Osteocyte (in vitro differentiated cells): ENCODE measurements at regions not wholly inside any gene's neighbourhood (a gene's known extent, or its start where the extent isn't known, plus 50 kb on each side); places are given as distances from the start of the nearest gene placed in this dataset.

Experiments
- DNase-seq: peaks from one replicate; pipeline ENCODE4 v3.0.0; 2021; ENCODE audit warnings: mixed read lengths; ENCODE audit not compliant: unreplicated experiment; ENCODE audit errors: extremely low spot score
- H3K27ac Mint-ChIP-seq: one replicate; pipeline ENCODE4 v1.8.0; 2021; ENCODE audit warnings: mild to moderate bottlenecking, mixed read lengths; ENCODE audit not compliant: unreplicated experiment
- H3K27me3 Mint-ChIP-seq: one replicate; pipeline ENCODE4 v1.8.0; 2021; ENCODE audit warnings: mixed read lengths; ENCODE audit not compliant: unreplicated experiment
- H3K36me3 Mint-ChIP-seq: one replicate; pipeline ENCODE4 v1.8.0; 2021; ENCODE audit warnings: mixed read lengths; ENCODE audit not compliant: unreplicated experiment
- H3K4me1 Mint-ChIP-seq: one replicate; pipeline ENCODE4 v1.8.0; 2021; ENCODE audit warnings: mixed read lengths; ENCODE audit not compliant: unreplicated experiment
- H3K4me3 Mint-ChIP-seq: one replicate; pipeline ENCODE4 v1.8.0; 2021; ENCODE audit warnings: mild to moderate bottlenecking, moderate library complexity, mixed read lengths; ENCODE audit not compliant: unreplicated experiment
- H3K9me3 Mint-ChIP-seq: one replicate; pipeline ENCODE4 v1.8.0; 2021; ENCODE audit warnings: mixed read lengths; ENCODE audit not compliant: unreplicated experiment
- TF ChIP-seq, protein P1 (sequence below): fragments of 200-600 bp; sonication (generic); IDR thresholded peaks from 2 replicates; pipeline ENCODE4 v1.5.0; 2021; ENCODE audit warnings: antibody characterized with exemption, mild to moderate bottlenecking, moderate library complexity

DNA sequence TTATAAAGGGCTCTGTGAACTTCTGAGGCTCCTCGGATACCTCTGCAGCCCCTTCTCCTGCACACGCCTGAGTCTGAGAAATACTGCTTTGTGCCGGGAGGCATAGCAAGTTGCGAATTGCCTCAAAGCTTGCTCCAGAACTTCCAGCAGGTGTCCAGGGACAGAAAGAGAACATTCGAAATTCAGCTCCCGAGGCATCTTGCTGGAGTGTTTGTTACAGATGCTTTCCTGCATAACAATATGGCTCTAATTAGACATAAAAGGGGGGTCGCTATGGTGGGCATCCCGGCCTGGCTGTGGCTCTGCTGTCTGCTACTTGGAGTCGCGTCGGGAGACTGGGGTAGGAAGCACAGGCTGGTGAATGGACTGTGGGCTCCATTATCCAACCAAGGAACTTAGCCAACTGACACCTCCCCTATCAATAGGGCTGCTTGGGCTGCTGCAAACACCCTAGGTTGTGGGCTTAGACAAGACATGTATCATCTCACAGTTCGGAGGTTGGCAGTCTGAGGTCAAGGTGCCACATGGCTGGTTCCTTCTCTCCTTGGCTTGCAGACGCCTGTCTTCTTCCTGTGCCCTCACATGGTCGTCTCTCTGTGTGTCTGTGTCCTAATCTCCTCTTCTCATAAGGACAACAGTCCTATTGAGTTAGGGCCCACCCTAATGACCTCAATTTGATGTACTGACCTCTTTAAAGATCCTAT is 607.0 kb downstream of the NPHP4 start:
- H3K36me3 Mint-ChIP-seq, result no peaks in the 10 kb centered on the region
- no peaks in the 10 kb centered on the region for H3K4me1 Mint-ChIP-seq
- peaks cover 20% of the 10 kb centered on the region for H3K9me3 Mint-ChIP-seq
- no peak overlapping the region for H3K27ac Mint-ChIP-seq
- H3K4me3 Mint-ChIP-seq, result no peak overlapping the region
- no peak for DNase-seq
- TF ChIP-seq, protein P1, sequence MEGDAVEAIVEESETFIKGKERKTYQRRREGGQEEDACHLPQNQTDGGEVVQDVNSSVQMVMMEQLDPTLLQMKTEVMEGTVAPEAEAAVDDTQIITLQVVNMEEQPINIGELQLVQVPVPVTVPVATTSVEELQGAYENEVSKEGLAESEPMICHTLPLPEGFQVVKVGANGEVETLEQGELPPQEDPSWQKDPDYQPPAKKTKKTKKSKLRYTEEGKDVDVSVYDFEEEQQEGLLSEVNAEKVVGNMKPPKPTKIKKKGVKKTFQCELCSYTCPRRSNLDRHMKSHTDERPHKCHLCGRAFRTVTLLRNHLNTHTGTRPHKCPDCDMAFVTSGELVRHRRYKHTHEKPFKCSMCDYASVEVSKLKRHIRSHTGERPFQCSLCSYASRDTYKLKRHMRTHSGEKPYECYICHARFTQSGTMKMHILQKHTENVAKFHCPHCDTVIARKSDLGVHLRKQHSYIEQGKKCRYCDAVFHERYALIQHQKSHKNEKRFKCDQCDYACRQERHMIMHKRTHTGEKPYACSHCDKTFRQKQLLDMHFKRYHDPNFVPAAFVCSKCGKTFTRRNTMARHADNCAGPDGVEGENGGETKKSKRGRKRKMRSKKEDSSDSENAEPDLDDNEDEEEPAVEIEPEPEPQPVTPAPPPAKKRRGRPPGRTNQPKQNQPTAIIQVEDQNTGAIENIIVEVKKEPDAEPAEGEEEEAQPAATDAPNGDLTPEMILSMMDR, result no peak
- no peaks in the 10 kb centered on the region for H3K27me3 Mint-ChIP-seq

GRCh38 chr1:5381491-5381890 is 610.7 kb downstream of the NPHP4 start:
- TF ChIP-seq, protein P1, result no peak
- Mint-ChIP-seq H3K36me3 (no peaks in the 10 kb centered on the region), H3K4me1 (no peaks in the 10 kb centered on the region), H3K27ac (no peak overlapping the region), H3K27me3 (no peaks in the 10 kb centered on the region), H3K9me3 (peaks cover 20% of the 10 kb centered on the region), H3K4me3 (no peak overlapping the region)
- DNase-seq, result no peak

- no peaks in the 10 kb centered on the region for H3K27me3 Mint-ChIP-seq
- H3K27ac Mint-ChIP-seq, result no peak overlapping the region
- peaks cover 40% of the 10 kb centered on the region for H3K9me3 Mint-ChIP-seq
- H3K4me3 Mint-ChIP-seq, result no peak overlapping the region
- H3K36me3 Mint-ChIP-seq, result no peaks in the 10 kb centered on the region
- DNase-seq, result no peak
- no peaks in the 10 kb centered on the region for H3K4me1 Mint-ChIP-seq
- TF ChIP-seq, protein P1, result no peak
These were observed 613.0 kb downstream of the NPHP4 start for GRCh38 chr1:5379176-5379759.

DNA sequence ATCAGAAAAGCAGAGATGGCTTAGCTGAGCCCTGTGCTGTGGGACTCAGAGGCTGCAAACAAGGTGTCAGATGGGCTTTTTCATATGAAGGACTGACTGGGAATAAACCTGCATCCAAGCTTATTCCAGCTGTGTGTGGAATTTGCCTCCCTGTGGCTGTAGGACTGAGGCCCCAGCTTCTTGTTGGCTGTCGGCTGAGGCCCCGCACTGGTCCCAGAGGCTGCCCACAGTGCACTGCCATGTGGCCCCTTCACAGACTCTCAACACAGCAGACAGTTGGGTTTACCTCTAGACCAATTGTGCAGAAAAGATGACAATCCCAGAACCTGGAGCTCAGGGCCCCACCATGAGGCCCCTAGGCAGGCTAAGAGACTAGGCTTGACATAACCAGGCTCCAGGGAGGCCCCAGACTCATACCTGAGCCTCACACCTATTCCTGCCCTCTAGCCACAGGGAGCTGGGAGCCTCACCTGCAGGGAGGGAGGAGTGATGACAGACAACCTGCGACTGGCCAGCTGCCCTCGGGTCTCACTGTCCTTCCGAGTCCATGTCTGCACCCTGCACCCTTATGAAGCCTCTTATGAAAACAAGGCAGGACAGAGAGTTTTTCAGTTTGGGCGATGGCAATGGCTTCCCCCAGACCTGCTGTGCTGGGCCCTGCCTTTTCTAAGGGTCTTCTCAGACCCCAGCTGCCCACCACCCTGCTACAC is 615.5 kb downstream of the NPHP4 start:
- H3K27ac Mint-ChIP-seq, result no peak overlapping the region
- no peaks in the 10 kb centered on the region for H3K4me1 Mint-ChIP-seq
- TF ChIP-seq, protein P1, result no peak
- H3K27me3 Mint-ChIP-seq, result no peaks in the 10 kb centered on the region
- peaks cover 44% of the 10 kb centered on the region for H3K9me3 Mint-ChIP-seq
- no peaks in the 10 kb centered on the region for H3K36me3 Mint-ChIP-seq
- H3K4me3 Mint-ChIP-seq, result no peak overlapping the region
- DNase-seq, result no peak

DNA sequence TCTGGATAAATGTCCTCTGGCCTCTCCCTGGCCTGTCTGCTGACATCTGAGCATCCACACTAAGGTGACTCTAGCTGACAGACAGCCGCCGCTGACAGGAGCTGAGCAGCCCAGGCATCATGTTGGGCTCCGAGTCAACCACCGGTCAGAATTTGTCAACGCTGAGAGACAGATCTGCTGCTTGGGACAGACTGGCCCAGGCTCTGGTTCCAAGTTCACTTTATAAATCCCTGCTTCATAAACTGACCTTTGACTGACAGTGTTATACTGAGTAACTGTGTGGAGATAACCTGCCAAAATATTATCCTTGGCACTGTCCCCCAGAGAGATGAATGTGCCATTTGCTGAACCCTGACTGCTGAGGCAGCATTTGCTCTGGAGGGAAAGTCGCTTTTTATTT is 616.7 kb downstream of the NPHP4 start:
- Mint-ChIP-seq H3K9me3 (peaks cover 44% of the 10 kb centered on the region), H3K4me3 (no peak overlapping the region), H3K4me1 (no peaks in the 10 kb centered on the region), H3K36me3 (no peaks in the 10 kb centered on the region), H3K27ac (no peak overlapping the region), H3K27me3 (no peaks in the 10 kb centered on the region)
- TF ChIP-seq, protein P1, result no peak
- DNase-seq, result no peak
